Mesenchymal stem cell (in vitro differentiated cells and primary cell): ENCODE measurements at regions not wholly inside any gene's neighbourhood (a gene's known extent, or its start where the extent isn't known, plus 50 kb on each side); places are given as distances from the start of the nearest gene placed in this dataset.
A peak's percentile ranks its signal among the peaks of the same experiment; 100 is the strongest.

Experiments
- DNase-seq: peaks from one replicate; pipeline ENCODE4 v3.0.0-alpha.2; 2013
- H2AFZ ChIP-seq: one replicate; pipeline ENCODE4 v1.6.1; 2013; ENCODE audit warnings: low read depth, mild to moderate bottlenecking, control low read depth, inconsistent platforms, low read length, moderate library complexity
- H2AK5ac ChIP-seq: 2 replicates; pipeline ENCODE4 v1.6.1; 2013; ENCODE audit warnings: low read length, moderate library complexity, mild to moderate bottlenecking, inconsistent platforms; ENCODE audit not compliant: severe bottlenecking
- H2BK120ac ChIP-seq: one replicate; pipeline ENCODE4 v1.6.1; 2013; ENCODE audit warnings: low read depth, mild to moderate bottlenecking, inconsistent platforms, low read length, moderate library complexity
- H2BK12ac ChIP-seq, 2 experiments: one replicate each; pipeline ENCODE4 v1.6.1; 2013; ENCODE audit warnings: inconsistent platforms in 2 of 2, low read length in 2 of 2, mild to moderate bottlenecking in 2 of 2, moderate library complexity in 2 of 2, control low read depth in 1 of 2
- H2BK15ac ChIP-seq: one replicate; pipeline ENCODE4 v1.6.1; 2013; ENCODE audit warnings: mild to moderate bottlenecking, low read depth, inconsistent platforms; ENCODE audit not compliant: poor library complexity, severe bottlenecking
- H2BK5ac ChIP-seq: 2 replicates; pipeline ENCODE4 v1.6.1; 2013; ENCODE audit warnings: low read depth, mild to moderate bottlenecking, low read length, control low read depth, inconsistent platforms; ENCODE audit not compliant: poor library complexity, severe bottlenecking
- H3K14ac ChIP-seq, 2 experiments: one replicate each; pipeline ENCODE4 v1.6.1; 2013; ENCODE audit warnings: inconsistent platforms in 2 of 2, low read length in 2 of 2, control low read depth in 1 of 2, mild to moderate bottlenecking in 1 of 2, moderate library complexity in 1 of 2
- H3K18ac ChIP-seq, 2 experiments: one replicate each; pipeline ENCODE4 v1.6.1; 2013; ENCODE audit warnings: inconsistent platforms in 2 of 2, low read length in 2 of 2, control low read depth in 1 of 2, low read depth in 1 of 2, mild to moderate bottlenecking in 1 of 2
- H3K23ac ChIP-seq, 2 experiments: one replicate each; pipeline ENCODE4 v1.6.1; 2013; ENCODE audit warnings: inconsistent platforms in 2 of 2, low read length in 2 of 2, mild to moderate bottlenecking in 2 of 2, moderate library complexity in 2 of 2, control low read depth in 1 of 2
- H3K27ac ChIP-seq: 2 replicates; pipeline ENCODE4 v1.5.1; 2013; ENCODE audit warnings: mild to moderate bottlenecking, moderate library complexity, low read length, control low read depth, inconsistent platforms; ENCODE audit not compliant: poor library complexity, severe bottlenecking
- H3K27me3 ChIP-seq, 2 experiments: 2 replicates each; pipeline versions ENCODE4 v1.6.1 to v1.7.0; 2013; ENCODE audit warnings: low read length in 2 of 2, mild to moderate bottlenecking in 2 of 2, moderate library complexity in 2 of 2, control low read depth in 1 of 2, inconsistent platforms in 1 of 2; ENCODE audit not compliant: control insufficient read depth in 1 of 2, insufficient read depth in 1 of 2
- H3K36me3 ChIP-seq, 2 experiments: 2 replicates each; pipeline versions ENCODE4 v1.6.1 to v1.7.0; 2013; ENCODE audit warnings: low read length in 2 of 2, control low read depth in 1 of 2, inconsistent platforms in 1 of 2, low read depth in 1 of 2, mild to moderate bottlenecking in 1 of 2; ENCODE audit not compliant: insufficient read depth in 2 of 2, control insufficient read depth in 1 of 2
- H3K4ac ChIP-seq, 2 experiments: one replicate each; pipeline ENCODE4 v1.6.1; 2013; ENCODE audit warnings: inconsistent platforms in 2 of 2, low read length in 2 of 2, mild to moderate bottlenecking in 2 of 2, moderate library complexity in 2 of 2, control low read depth in 1 of 2, low read depth in 1 of 2
- H3K4me1 ChIP-seq: 2 replicates; pipeline ENCODE4 v1.6.1; 2013; ENCODE audit warnings: low read depth, low read length, control low read depth; ENCODE audit not compliant: control insufficient read depth, insufficient read depth
- H3K4me2 ChIP-seq: 2 replicates; pipeline ENCODE4 v1.6.1; 2013; ENCODE audit warnings: low read length, mild to moderate bottlenecking, inconsistent platforms; ENCODE audit not compliant: poor library complexity, severe bottlenecking
- H3K4me3 ChIP-seq, 2 experiments: 2 replicates each; pipeline versions ENCODE4 v1.5.1 to v1.7.0; 2013; ENCODE audit warnings: low read length in 2 of 2, mild to moderate bottlenecking in 2 of 2, control low read depth in 1 of 2, low read depth in 1 of 2; ENCODE audit not compliant: insufficient read depth in 1 of 2
- H3K79me1 ChIP-seq: replicated peaks from 2 replicates; pipeline ENCODE4 v1.6.1; 2013; ENCODE audit warnings: mild to moderate bottlenecking, control low read depth, low read length, inconsistent platforms; ENCODE audit not compliant: poor library complexity, severe bottlenecking
- H3K9ac ChIP-seq: 2 replicates; pipeline ENCODE4 v1.7.0; 2013; ENCODE audit warnings: mild to moderate bottlenecking, low read length, moderate library complexity
- H3K9me3 ChIP-seq: 2 replicates; pipeline ENCODE4 v1.7.0; 2013; ENCODE audit warnings: mild to moderate bottlenecking, low read length; ENCODE audit not compliant: control insufficient read depth
- H4K8ac ChIP-seq: one replicate; pipeline ENCODE4 v1.6.1; 2013; ENCODE audit warnings: inconsistent platforms, mild to moderate bottlenecking, low read length, moderate library complexity
- H4K91ac ChIP-seq: one replicate; pipeline ENCODE4 v1.6.1; 2013; ENCODE audit warnings: mild to moderate bottlenecking, low read length, inconsistent platforms
- WGBS: methylation state at CpG from one replicate; pipeline ENCODE4 v1.1.7; 2013; ENCODE audit warnings: mixed read lengths; 5-methylcytosine and 5-hydroxymethylcytosine counted together

- peak overlapping the region; percentile 29 for H3K27ac ChIP-seq
- H3K27me3 ChIP-seq: no peaks in the 10 kb centered on the region
- no CpG with 5 or more reads among the region's 4 CpGs for WGBS
- H2AK5ac ChIP-seq: no peak overlapping the region
- no peak overlapping the region for H2AFZ ChIP-seq
- no peak overlapping the region for H3K14ac ChIP-seq
- H2BK12ac ChIP-seq: no peak overlapping the region
- H3K36me3 ChIP-seq: no peaks in the 10 kb centered on the region
- H3K9me3 ChIP-seq: no peaks in the 10 kb centered on the region
- H3K4me2 ChIP-seq: no peak overlapping the region
- no peak overlapping the region for H3K9ac ChIP-seq
- H2BK15ac ChIP-seq: no peak overlapping the region
- no peak overlapping the region for H3K4me3 ChIP-seq
- peak overlapping the region in 1 of 2 experiments; percentile 70 for H3K18ac ChIP-seq
- H4K91ac ChIP-seq: no peak overlapping the region
- H4K8ac ChIP-seq: no peak overlapping the region
- H3K4me1 ChIP-seq: no peaks in the 10 kb centered on the region
- DNase-seq: peak; percentile 72
- H2BK120ac ChIP-seq: no peak overlapping the region
- H3K79me1 ChIP-seq: no peaks in the 10 kb centered on the region
- H2BK5ac ChIP-seq: no peak overlapping the region
- H3K23ac ChIP-seq: no peak overlapping the region
- H3K4ac ChIP-seq: no peak overlapping the region
These were observed 512.8 kb downstream of the ANKRD50 start for GRCh38 chr4:124199755-124200154.

DNA sequence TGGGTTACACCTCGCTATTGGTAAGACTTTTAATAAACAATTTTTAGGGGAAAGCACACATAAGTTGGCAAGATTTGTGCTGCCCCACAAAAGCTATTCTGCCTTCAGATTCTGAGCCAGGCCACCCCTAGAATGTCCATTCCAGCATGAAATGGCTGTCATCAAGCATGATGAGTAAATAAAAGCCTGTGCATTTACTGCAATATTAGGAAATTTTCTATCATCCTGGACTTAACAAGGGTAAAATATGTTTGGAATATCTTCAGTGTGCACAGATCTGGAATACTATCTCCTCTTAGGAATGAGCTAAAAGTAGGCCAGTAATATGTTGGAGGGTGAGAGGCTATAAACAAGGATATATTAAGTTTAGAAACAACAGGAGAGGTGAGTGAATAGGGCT, 510.9 kb downstream of the ANKRD50 start:
- DNase-seq: no peak
- Histone ChIP-seq H2BK120ac (no peak overlapping the region), H3K9ac (peak overlapping the region; percentile 54), H2AK5ac (no peak overlapping the region), H3K4me3 (no peak overlapping the region), H2BK12ac (no peak overlapping the region), H4K91ac (no peak overlapping the region), H3K4ac (no peak overlapping the region), H4K8ac (no peak overlapping the region), H3K14ac (no peak overlapping the region), H2BK15ac (no peak overlapping the region), H3K23ac (no peak overlapping the region), H3K4me1 (no peaks in the 10 kb centered on the region), H3K79me1 (no peaks in the 10 kb centered on the region), H3K4me2 (no peak overlapping the region), H3K27ac (no peak overlapping the region), H2BK5ac (no peak overlapping the region), H3K9me3 (no peaks in the 10 kb centered on the region), H3K18ac (no peak overlapping the region), H3K36me3 (no peaks in the 10 kb centered on the region), H2AFZ (no peak overlapping the region), H3K27me3 (no peaks in the 10 kb centered on the region)
- 63% methylated on average over 1 of the region's 1 CpG for WGBS

DNA sequence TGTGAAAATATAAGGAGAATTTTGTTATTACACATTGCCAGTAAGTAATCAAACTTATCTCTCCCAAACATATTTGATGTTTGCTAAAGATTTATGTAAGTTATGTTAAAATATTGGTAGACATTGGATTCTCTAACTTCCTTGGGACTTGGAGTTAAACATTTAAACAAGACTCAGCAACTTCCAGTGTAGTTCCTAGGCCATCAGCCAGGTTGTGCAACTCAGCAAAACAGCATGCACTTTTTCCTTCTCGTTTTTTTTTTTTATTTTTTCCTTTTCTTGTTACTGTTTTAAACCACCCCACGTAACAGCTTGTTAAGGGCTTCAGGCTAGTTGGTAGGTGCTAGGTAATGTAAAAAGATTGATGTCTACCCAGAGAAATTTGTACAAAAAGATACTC, 510.4 kb downstream of the ANKRD50 start:
- no CpG with 5 or more reads among the region's 2 CpGs for WGBS
- Histone ChIP-seq H3K4me2 (no peak overlapping the region), H4K8ac (no peak overlapping the region), H4K91ac (no peak overlapping the region), H3K14ac (no peak overlapping the region), H3K4me1 (no peaks in the 10 kb centered on the region), H2BK5ac (no peak overlapping the region), H2BK15ac (no peak overlapping the region), H3K23ac (no peak overlapping the region), H3K4ac (no peak overlapping the region), H3K36me3 (no peaks in the 10 kb centered on the region), H2AK5ac (no peak overlapping the region), H3K79me1 (no peaks in the 10 kb centered on the region), H3K9ac (peak overlapping the region; percentile 54), H2AFZ (no peak overlapping the region), H3K4me3 (no peak overlapping the region), H2BK120ac (no peak overlapping the region), H3K9me3 (no peaks in the 10 kb centered on the region), H3K27ac (no peak overlapping the region), H3K18ac (no peak overlapping the region), H3K27me3 (no peaks in the 10 kb centered on the region), H2BK12ac (no peak overlapping the region)
- peak; percentile 43 for DNase-seq

- WGBS: 58% methylated on average over 2 of the region's 3 CpGs
- no peaks in the 10 kb centered on the region for H3K9me3 ChIP-seq
- H2AFZ ChIP-seq: no peak overlapping the region
These were observed 508.8 kb downstream of the ANKRD50 start for GRCh38 chr4:124203613-124204238.

More at GRCh38 chr4:124203613-124204238, 508.8 kb downstream of the ANKRD50 start:
- H3K4me2 ChIP-seq: no peak overlapping the region
- H2BK120ac ChIP-seq: no peak overlapping the region
- no peak overlapping the region for H3K14ac ChIP-seq
- H3K27me3 ChIP-seq: no peaks in the 10 kb centered on the region
- no peaks in the 10 kb centered on the region for H3K79me1 ChIP-seq
- peak; percentile 34 for DNase-seq
- no peak overlapping the region for H2BK5ac ChIP-seq
- H2BK15ac ChIP-seq: no peak overlapping the region
- H3K18ac ChIP-seq: no peak overlapping the region
- no peaks in the 10 kb centered on the region for H3K4me1 ChIP-seq
- H3K4ac ChIP-seq: no peak overlapping the region
- H4K91ac ChIP-seq: no peak overlapping the region
- H3K27ac ChIP-seq: peak overlapping the region; percentile 66
- H3K9ac ChIP-seq: peak overlapping the region; percentile 50
- no peak overlapping the region for H3K23ac ChIP-seq
- H3K36me3 ChIP-seq: no peaks in the 10 kb centered on the region
- no peak overlapping the region for H2BK12ac ChIP-seq
- no peak overlapping the region for H3K4me3 ChIP-seq
- H4K8ac ChIP-seq: no peak overlapping the region
- no peak overlapping the region for H2AK5ac ChIP-seq
